Neural cell (in vitro differentiated cells): ENCODE measurements at regions not wholly inside any gene's neighbourhood (a gene's known extent, or its start where the extent isn't known, plus 50 kb on each side); places are given as distances from the start of the nearest gene placed in this dataset.

Source experiments
- CTCF ChIP-seq: fragments of 450-650 bp; IDR thresholded peaks from 2 replicates; pipeline ENCODE4 v1.5.1; 2014; ENCODE audit warnings: antibody characterized with exemption, mild to moderate bottlenecking, moderate library complexity; ENCODE audit not compliant: poor library complexity, severe bottlenecking
- EP300 ChIP-seq: fragments of 450-650 bp; conservative IDR thresholded peaks from 2 replicates; pipeline ENCODE4 v1.6.1; 2014; ENCODE audit warnings: antibody characterized with exemption, mild to moderate bottlenecking, moderate library complexity; ENCODE audit not compliant: poor library complexity, severe bottlenecking
- EZH2 ChIP-seq: fragments of 200-600, 300-800 bp; shearing (Covaris generic), sonication (generic); IDR thresholded peaks from 2 replicates; pipeline ENCODE4 v1.6.1; 2014; ENCODE audit warnings: antibody characterized with exemption, low read length, borderline replicate concordance, mild to moderate bottlenecking; ENCODE audit not compliant: insufficient read depth, poor library complexity, severe bottlenecking
- MXI1 ChIP-seq: fragments of 450-650 bp; conservative IDR thresholded peaks from 2 replicates; pipeline ENCODE4 v1.6.1; 2014; ENCODE audit warnings: antibody characterized with exemption, mild to moderate bottlenecking; ENCODE audit not compliant: poor library complexity, severe bottlenecking
- POLR2AphosphoS5 ChIP-seq: IDR thresholded peaks from 2 replicates; pipeline ENCODE4 v1.6.1; 2012
- RAD21 ChIP-seq: fragments of 450-650 bp; conservative IDR thresholded peaks from 2 replicates; pipeline ENCODE4 v1.6.1; 2014; ENCODE audit warnings: antibody characterized with exemption, mild to moderate bottlenecking, moderate library complexity
- REST ChIP-seq: IDR thresholded peaks from 2 replicates; pipeline ENCODE4 v1.6.1; 2012; ENCODE audit warnings: borderline replicate concordance
- SMC3 ChIP-seq: fragments of 450-650 bp; conservative IDR thresholded peaks from 2 replicates; pipeline ENCODE4 v1.6.1; 2014; ENCODE audit warnings: antibody characterized with exemption, mild to moderate bottlenecking, moderate library complexity; ENCODE audit not compliant: poor library complexity
- TAF1 ChIP-seq: IDR thresholded peaks from 2 replicates; pipeline ENCODE4 v1.6.1; 2012; ENCODE audit warnings: low read depth

DNA sequence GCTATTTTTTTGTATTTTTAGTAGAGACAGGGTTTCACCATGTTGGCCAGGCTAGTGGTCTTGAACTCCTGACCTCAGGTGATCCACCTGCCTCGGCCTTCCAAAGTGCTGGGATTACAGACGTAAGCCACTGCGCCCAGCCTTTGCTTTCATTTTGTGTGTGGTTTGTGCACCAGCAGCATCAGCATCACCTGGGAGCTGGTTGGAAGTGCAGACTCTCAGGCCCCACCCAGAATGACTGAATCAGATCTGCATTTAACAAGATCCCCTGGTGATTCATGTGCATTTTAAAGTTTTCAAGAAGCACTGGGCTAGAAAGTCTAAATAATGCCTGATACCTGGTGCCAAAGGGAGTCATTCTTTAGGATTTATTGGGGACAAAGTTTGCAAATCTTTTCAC lies 73.4 kb upstream of the BNIP2 start:
- TF ChIP-seq REST (no peak), MXI1 (no peak), CTCF (no peak), RAD21 (no peak), EZH2 (no peak), SMC3 (no peak), POLR2AphosphoS5 (no peak), EP300 (no peak), TAF1 (no peak)
